ENCODE measurements at regions not wholly inside any gene's neighbourhood (a gene's known extent, or its start where the extent isn't known, plus 50 kb on each side); places are given as distances from the start of the nearest gene placed in this dataset.
A peak's percentile ranks its signal among the peaks of the same experiment; 100 is the strongest.
"Not testable (repeated sequence)": the region's sequence is repeated elsewhere in the genome, so short reads cannot be mapped to it uniquely, and the experiment has no call there.

DNA sequence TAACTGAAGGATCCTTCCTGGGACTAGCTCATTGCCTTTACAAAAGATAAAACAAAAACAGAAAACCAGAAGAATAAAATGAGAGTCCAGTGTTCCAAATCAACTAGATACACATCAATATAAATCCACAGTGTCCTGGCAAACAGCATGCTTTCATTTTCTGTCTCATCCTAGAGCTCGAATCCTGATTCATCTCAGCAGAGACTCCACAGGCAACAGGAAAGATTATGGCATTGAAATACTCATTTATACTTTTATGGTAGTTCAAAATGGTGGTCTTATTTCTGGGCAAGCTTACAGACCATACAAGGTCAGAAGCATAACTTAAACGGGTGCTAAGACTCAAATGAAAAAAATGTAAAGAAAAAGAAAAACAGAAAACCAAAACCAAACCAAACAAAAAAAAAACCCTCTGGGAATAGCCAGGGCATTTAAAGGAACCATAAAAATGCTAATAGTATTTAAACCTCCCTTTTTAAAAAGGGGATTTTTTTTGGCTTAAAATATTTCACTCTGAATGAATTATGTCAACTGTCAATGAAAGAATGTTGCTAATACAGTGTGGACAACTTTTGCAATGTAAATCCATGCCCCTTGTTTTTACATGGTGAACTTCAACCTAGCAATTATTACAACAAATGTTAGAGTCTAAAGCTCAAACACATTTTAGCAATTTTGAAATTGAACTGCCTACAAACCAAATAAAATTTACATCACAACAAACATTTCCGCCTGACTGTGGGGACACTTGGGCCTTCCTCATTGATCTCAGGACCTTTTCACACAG is 57.9 kb downstream of the GPR101 start:
- DNase-seq (ENCODE audit: low read depth in 2 of 2) = no peak

DNA sequence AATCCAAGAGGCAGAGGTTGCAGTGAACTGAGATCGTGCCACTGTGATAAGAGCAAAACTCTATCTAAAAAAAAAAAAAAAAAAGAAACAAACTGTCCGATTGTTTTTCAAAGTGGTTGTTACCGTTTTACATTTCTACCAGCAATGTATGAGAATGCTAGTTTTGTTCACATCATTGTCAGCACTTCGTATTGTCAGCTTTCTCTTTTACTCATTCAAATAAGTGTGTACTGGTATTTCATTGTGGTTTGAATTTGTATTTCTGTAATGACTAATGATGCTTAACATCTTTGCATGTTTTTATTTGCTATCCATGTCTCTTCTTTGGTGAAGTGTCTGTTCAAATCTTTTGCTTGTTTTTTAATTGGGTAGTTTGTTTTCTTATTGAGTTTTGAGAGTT is 65.8 kb downstream of the GPR101 start:
- DNase-seq (ENCODE audit: low read depth in 2 of 2) = no peak

DNA sequence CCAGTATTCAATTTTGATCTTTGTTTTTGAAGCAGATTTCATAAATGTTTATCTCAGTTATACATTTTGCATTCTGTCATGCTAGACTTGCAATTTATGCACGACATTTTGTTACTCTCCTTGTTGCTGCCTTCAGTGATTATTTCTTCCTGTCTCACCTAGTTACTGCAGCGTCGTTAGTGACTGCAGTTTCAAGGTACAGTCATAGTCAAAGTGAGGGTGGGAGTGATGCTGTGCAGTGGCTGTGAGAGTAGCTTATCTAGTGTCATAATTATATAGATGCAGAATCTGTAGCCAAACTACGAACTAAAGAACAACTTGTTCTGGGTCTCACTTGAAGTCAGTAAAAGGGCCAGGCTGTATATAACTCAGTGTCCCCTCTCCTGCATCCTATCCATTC is 69.8 kb downstream of the GPR101 start:
- no peak for DNase-seq (ENCODE audit: low read depth in 2 of 2)

DNA sequence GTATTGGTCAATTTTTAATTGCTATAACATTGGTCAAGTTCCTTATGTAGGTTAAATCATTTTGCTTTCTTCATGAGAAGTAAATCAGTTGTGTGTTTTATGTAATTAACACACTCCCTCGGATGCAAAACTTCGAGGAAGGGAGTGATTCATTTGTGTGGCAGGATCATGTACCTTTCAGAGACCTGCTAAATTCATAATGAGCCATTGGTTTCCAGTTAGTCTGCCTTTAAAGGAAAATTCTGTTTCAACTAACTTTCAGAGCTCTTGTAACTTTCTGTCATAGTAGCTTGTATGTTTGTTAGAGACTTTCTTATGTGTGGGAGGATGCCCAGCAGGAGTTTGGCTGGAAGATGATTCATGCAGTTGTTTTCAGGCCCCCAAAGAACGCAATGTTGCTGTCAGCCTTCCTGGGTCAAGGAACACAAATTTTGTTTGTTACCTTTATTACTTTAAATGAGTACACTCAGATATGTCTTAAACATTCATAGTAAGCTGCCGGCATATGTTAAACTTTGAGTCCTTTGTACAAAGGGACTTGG is 72.1 kb downstream of the GPR101 start:
- no peak for DNase-seq (ENCODE audit: low read depth in 2 of 2)

DNA sequence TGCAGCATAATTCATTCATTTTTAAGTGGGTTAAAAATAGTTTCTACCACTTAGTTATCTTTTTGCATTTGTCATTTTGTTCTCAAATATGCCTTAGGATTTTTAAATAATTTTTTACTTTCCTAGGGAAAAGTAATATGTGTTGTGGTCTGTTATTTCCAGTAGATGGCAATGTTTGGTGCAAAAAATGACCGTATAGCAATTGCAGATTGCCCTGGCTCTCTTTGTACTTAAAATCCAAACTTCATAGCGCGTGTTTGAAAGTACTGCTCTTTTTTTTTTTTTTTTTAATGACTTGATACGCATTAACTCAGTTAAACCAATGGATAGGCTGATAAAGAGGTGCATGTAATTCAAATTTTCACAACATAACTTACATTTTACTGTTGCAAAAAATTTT is 74.4 kb upstream of the RBMX start:
- DNase-seq (ENCODE audit: low read depth in 2 of 2) = no peak

DNA sequence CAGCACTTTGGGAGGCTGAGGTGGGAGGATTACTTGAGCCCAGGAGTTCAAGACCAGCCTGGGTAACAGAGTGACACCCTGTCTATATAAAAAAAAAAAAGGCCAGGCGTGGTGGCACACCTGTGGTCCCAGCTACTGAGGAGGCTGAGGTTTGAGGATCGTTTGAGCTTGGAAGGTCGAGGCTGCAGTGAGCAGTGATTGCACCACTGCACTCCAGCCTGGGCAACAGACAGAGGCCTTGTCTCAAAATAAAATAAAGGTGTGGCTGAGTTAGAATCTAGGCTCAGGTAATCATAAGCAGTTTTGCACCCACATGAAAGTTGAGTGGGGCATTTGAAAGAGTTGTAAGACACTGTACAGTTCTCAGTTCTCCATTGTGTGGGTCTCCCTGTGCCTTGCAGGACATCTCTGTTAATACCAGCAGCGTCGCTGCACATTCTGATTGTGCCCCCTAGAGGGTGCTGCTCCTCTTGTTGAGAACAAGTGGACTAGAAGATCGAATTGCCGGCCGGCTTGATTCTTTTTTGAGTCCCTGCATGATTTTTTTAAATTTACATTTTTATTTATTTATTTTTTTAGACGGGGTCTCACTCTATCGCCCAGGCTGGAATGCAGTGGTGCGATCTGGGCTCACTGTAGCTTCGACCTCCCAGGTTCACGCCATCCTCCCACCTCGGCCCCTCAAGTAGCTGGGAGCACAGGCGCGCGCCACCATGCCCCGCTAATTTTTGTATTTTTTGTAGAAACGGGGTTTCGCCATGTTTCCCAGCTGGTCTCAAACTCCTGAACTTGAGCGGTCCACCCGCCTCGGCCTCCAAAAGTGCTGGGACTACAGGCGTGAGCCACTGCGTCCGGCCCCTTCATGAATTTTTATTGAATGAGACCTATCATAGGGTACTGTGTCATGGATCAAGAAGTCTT is 73.6 kb upstream of the RBMX start:
- DNase-seq (ENCODE audit: low read depth in 2 of 2) = peak in 1 of 2 donors; percentile 20

DNA sequence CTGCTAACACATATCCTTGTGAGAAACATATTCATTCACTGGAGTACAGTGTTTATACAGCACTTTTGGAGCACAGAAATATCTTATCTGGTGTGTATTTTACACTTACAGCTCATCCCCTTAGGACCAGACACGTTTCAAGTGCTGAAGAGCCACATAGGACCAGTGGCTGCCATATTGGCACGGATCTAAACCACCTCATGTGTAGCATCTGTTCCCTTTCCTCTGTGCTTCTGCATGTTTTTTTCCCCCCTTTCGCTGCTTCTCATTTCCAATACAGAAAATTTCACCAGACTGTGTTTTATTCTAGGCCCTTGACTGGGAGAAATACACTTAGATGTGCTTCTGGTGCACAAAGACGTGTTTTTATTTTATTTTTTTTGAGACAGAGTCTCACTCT is 69.7 kb upstream of the RBMX start:
- DNase-seq (ENCODE audit: low read depth in 2 of 2) = no peak

DNA sequence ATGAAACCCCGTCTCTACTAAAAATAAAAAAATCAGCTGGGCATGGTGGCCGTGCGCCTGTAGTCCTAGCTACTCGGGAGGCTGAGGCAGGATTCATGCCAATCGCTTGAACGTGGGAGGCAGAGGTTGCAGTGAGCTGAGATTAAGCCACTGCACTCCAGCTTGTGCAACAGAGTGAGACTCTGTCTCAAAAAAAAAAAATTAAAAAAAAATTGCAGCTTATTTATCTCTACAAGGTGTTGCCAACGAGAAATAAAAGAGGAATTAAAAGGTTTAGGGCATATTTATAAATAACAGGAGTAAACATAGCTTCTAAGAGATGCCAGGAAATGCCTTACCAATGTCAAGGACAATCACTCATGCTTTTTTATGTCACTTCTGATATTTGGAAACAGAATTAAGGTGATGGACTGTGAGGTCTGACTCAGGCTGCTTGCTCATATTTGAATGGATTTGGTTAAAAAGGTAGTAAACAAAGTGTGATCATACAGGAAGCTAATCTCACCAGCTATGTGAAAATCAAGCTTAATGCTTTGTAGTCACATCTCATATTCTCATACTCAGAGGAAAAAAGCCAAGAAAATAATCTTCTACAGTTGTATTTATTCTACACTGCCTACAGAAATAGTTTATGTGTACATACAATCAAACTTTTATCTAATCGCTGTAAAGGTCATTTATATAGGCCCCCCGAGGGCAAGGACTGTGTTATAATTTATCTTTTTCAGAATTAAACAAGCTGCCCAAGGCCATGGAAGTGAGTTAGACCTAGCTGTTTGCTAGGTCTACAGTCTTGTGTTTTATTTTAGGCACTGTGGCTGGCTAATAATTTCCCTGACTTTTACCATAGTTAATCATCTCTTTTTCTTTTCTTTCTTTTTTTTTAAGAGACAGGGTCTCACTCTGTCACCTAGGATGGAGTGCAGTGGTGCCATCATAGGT is 61.1 kb upstream of the RBMX start:
- DNase-seq (ENCODE audit: low read depth in 2 of 2) = no peak

DNA sequence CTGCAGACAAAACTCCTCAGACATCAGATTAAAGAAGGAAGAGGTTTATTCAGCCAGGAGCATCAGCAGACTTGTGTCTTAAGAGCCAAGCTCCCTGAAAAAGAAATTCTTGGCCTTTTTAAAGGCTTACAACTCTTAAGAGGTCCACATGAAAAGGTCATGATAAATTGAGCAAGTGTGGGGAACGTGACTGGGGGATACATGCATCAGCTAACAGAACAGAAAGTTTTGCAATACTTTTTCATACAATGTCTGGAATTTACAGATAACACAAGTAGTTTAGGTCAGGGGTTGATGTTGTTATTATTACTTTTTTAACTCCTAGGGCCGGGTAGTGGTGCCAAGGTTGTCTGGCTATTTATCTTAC is 55.6 kb upstream of the RBMX start:
- no peak for DNase-seq (ENCODE audit: low read depth in 2 of 2)

DNA sequence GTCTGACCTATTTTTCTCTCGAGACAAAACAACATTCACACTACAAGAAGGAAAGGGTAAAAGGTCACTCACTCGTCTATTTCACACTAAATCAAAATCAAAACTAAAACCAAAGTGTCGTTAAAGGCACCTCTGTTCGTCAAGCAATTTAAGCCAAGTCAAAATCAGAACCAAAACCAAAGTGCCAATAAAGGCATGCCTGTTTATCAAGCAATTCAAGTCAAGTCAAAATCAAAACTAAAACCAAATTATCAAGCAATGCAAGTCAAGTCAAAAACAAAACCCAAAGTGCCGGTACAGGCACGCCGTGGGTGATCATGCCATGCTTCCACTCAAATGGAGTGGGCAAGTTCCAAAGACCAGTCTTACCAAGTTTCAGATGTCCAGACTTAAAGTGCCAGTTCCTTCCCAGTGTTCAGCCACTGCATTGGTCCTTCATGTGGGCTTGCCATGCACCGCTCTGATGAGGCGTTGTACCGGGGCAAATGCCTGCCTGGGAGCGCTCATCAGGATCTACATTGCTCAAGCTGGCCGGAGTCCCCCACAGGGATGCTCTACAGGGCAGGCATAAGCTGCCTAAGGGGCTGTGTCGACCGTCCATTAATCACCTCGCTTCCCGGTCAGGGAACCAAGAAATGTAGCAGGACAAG is 55.1 kb upstream of the RBMX start:
- not testable (repeated sequence) for DNase-seq (ENCODE audit: low read depth in 2 of 2)

DNA sequence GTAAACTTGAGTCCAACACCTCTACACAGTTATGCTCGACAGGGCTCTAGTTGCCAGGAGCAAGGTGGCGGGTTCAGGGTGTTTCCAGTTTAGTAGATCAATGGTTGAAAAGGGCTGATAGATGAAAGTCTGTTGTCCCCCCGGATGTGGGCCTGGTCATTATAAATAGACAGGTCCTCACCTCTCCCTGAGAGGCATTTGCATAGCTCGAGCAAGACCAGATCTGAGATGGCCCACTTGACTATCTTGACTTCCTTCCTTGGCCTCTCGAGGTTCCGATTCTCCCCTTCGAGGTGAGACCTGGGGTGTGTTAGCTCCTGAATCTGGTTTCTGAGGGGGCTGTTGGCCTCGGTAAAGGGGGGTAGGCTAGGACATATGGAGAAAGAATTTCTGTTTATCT is 54.1 kb upstream of the RBMX start:
- not testable (repeated sequence) for DNase-seq (ENCODE audit: low read depth in 2 of 2)

DNA sequence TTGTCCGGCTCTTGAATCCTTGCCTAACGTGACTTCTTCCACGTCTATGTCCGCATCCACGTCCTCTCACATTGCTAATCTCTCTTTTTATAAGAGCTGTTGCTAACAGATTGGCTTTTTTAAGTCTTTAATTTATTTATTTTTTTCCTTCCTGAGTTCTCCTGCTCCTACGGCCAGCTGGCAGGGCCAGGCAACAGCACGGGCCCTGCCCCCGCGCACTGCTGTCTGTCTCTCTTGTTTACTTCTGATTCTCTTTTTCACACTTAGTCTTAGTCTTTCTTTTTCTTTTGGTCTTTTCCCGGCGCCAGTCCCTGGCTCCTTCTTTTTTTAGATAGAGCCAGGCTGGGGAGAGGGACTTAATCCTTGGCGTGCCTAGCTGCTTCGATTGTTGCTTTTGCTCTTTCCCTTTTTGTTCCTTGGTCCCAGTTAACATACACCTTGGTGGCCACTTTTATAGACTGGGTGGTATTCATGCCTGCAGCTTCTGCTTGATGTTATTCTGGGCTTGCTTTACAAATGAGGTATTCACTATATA is 53.2 kb upstream of the RBMX start:
- DNase-seq (ENCODE audit: low read depth in 2 of 2) = no peak

DNA sequence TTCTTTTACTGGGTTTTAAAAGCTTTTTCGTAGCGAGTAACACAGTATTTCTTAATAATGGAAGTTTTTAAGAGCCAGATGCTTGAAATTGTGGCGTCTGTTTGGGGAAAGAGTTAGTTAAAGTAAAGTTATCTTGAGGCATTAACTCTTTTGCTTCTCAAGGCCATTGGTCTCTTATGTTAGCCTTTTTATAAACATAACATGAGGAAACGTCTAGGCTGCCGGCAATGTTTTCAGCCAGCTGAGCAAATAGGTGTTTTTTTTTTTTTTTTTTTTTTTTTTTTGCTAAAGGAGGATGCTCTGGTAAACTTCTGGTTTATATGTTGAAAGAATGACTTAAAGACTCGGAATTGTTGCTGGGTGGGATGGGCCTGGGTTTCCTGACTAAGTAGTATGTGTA is 51.1 kb upstream of the RBMX start:
- DNase-seq (ENCODE audit: low read depth in 2 of 2) = no peak
